ENCODE measurements at regions not wholly inside any gene's neighbourhood (a gene's known extent, or its start where the extent isn't known, plus 50 kb on each side); places are given as distances from the start of the nearest gene placed in this dataset.
"Not testable (repeated sequence)": the region's sequence is repeated elsewhere in the genome, so short reads cannot be mapped to it uniquely, and the experiment has no call there.

GRCh38 chr20:2203436-2203835 lies 92.4 kb upstream of the TGM3 start:
- no peak for DNase-seq (ENCODE audit: low read depth in 4 of 4, low spot score in 2 of 4)

- no peak for DNase-seq (ENCODE audit: low read depth in 4 of 4, low spot score in 2 of 4)
These were observed 91.8 kb upstream of the TGM3 start for GRCh38 chr20:2204021-2204420.

- peak; percentile 39 to 65 (median 50) for DNase-seq (ENCODE audit: low read depth in 4 of 4, low spot score in 2 of 4)
These were observed 88.6 kb upstream of the TGM3 start for GRCh38 chr20:2206957-2207769.

- DNase-seq (ENCODE audit: low read depth in 4 of 4, low spot score in 2 of 4): no peak
These were observed 88.1 kb upstream of the TGM3 start for GRCh38 chr20:2207770-2208097.

DNA sequence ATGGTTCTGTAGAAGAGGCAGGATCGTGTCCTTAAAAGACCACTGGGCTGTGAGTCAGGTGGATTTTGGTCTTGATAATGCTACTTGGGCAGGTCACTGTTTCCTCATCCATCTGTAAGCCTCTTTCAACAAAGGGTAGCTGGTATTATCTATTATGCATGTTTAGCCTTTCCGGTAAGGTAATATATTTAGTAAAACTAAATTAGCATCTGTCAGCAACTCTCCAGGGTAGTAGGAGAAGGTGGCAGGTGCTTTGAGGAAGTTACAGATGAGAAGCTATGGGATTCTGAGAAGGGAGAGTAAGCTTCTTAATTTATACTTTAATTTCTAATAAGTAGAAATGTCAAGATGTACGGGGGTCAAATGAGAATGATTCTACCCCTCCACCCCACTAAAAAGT lies 86.9 kb upstream of the TGM3 start:
- no peak for DNase-seq (ENCODE audit: low read depth in 4 of 4, low spot score in 2 of 4)

DNA sequence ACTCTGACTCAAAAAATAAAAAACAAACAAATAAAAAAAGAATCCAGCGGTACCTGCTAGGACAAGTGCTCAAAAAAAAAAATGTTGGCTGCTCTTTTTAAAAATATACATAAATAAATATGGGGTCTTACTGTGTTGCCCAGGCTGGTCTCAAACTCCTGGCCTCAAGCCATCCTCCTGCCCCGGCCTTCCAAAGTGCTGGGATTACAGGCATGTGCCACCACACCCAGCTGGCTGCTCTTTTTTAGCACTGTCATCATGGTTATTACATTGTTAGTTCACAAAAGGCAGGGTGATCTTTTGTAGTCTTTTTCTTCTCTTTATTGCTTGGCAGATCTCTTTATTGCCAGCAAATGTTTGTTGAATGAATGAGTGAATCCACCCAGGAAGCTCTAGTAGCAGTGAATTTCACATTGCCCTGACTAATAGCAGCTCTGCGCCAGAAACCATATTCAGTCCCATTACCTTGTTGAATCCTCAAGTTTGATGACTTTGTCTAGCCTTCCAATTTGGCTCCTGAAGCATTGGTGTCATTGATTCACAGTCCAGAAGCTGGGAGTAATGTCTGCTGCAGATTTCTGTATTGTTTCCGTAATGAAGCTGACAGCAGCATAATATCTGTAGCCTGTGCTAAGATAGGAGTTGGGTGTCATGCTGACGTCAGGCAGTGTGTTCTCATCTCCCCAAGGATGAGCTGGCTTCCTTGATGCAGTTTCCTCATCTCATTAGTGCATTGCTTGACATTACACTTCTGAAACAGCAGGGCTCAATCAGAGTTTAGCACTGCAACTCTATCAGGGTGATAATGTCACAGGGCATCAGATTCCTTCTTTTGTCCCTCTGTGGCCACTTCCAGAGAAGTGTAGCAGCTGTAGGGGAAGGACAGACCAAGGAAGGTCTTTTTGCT lies 84.9 kb upstream of the TGM3 start:
- no peak for DNase-seq (ENCODE audit: low read depth in 4 of 4, low spot score in 2 of 4)

- DNase-seq (ENCODE audit: low read depth in 4 of 4, low spot score in 2 of 4): no peak
These were observed 83.3 kb upstream of the TGM3 start for GRCh38 chr20:2212456-2213015.

GRCh38 chr20:2213401-2213800 lies 82.4 kb upstream of the TGM3 start:
- no peak for DNase-seq (ENCODE audit: low read depth in 4 of 4, low spot score in 2 of 4)

GRCh38 chr20:2217857-2218539 lies 77.8 kb upstream of the TGM3 start:
- DNase-seq (ENCODE audit: low read depth in 4 of 4, low spot score in 2 of 4): no peak

GRCh38 chr20:2219481-2220006 lies 76.3 kb upstream of the TGM3 start:
- DNase-seq (ENCODE audit: low read depth in 4 of 4, low spot score in 2 of 4): no peak

- DNase-seq (ENCODE audit: low read depth in 4 of 4, low spot score in 2 of 4): no peak
These were observed 75.5 kb upstream of the TGM3 start for GRCh38 chr20:2220298-2220697.

DNA sequence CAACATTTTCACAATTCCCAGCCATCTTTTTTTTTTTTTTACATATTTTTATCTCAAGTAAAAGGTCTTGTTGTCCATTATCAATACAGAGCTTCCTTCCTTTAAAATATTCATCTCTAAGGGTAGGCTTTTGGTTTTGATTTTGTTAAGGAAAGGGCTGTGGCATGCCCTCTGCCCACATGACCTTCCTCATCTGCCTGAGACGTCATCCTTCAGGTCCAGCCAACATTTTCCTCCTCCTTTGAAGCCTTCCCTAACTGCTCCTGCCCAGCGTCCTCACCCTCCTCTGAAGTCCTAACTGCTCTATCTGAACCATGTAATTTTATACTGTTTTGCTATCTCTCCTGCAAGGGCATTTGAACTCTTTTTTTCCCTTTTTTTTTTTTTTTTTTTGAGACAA lies 73.9 kb upstream of the TGM3 start:
- no peak for DNase-seq (ENCODE audit: low read depth in 4 of 4, low spot score in 2 of 4)

- DNase-seq (ENCODE audit: low read depth in 4 of 4, low spot score in 2 of 4): no peak
These were observed 72.0 kb upstream of the TGM3 start for GRCh38 chr20:2223558-2224367.

DNA sequence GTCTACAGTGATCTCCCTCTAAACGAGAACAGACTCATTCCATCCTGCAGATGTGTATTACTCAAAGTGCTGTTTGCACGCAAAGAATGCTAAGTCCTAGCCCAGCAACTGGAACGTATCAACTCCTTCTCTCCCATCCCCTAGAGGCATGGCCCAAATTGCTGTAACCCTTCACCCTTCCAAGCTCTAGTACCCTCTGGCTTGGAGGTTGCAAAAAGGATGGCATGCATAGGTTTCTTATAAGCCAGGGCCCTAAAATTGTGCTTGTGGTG lies 71.5 kb upstream of the TGM3 start:
- DNase-seq (ENCODE audit: low read depth in 4 of 4, low spot score in 2 of 4): no peak

DNA sequence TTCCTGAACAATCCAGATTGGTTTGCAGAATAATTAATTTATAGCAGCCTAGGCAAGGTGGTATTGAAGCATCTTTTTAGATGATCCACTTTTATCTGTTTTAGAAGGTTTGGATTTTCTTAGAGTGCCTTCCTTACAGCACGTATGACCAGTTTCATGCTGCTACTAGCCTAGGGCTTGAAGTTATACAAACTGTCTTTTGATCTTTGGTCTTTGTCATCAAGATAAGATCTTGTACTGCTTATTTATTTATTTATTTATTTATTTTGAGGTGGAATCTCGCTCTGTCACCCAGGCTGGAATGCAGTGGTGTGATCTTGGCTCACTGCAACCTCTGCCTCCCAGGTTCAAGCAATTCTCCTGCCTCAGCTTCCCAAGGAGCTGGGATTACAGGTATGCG lies 68.5 kb upstream of the TGM3 start:
- DNase-seq (ENCODE audit: low read depth in 4 of 4, low spot score in 2 of 4): not testable (repeated sequence)

DNA sequence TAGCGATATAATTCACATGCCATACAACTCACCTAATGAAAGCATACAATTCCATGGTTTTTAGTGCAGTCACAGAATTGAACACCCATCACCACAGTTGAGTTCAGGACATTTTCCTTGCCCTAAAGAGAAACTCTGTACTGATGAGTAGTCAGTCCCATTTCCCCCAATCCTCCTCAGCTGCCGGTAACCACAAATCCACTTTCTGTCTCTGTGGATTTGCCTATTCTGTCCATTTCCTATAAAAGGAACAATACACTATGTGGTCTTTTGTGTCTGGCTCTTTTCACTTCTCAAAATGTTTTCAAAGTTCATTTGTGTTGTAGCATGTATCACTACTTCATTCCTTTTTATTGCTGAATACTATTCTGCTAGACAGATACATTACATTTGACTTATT lies 67.9 kb upstream of the TGM3 start:
- DNase-seq (ENCODE audit: low read depth in 4 of 4, low spot score in 2 of 4): no peak

GRCh38 chr20:2228926-2229325 lies 66.9 kb upstream of the TGM3 start:
- no peak for DNase-seq (ENCODE audit: low read depth in 4 of 4, low spot score in 2 of 4)

DNA sequence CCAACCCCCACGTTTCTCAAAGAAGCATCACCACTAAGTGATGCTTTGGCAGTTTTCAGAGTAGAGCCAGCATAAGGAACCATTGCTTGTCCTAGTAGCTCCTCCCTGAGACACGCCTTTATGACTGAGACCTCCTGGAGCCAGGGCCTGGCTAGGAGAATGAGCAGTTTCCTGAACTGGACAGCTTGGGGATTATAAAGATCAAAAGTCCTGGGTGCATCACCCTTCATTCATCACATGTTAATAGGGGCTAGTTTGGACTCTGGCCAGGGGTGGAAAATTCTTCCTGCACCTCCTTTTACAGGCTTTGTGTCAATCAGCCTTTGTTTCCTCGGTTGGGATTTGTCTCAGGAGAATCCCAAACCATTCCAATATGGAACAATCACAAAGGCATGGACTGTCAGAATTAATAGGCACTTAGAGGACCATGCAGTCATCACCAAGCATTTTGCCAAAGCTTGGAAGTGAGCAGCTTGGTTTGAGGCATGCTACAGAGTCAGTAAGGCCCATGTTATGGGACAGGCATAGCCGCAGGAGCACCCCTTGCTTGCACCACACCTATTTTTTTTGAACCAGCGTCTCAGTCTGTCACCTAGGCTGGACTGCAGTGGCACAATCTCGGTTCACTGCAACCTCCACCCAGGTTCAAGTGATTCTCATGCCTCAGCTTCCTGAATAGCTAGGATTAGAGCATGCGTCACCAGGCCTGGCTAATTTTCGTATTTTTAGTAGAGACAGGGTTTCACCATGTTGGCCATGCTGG lies 64.9 kb upstream of the TGM3 start:
- no peak for DNase-seq (ENCODE audit: low read depth in 4 of 4, low spot score in 2 of 4)

DNA sequence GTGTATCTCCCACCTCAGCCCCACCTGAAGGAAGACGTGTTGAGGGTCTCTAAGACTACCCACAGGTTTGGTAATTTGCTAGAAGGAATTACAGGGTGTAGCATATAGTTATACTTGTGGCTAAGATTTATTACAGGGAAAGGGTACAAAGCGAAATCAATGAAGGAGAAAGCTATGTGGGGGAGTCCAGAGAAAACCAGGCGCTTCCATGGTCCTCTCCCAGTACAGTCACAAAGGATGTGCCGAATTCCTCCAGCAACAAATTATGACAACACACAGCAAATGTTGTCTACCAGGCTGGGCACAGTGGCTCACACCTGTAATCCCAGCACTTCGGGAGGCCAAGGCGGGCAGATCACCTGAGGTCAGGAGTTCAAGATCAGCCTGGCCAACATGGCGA lies 64.1 kb upstream of the TGM3 start:
- DNase-seq (ENCODE audit: low read depth in 4 of 4, low spot score in 2 of 4): no peak
